ENCODE measurements at regions not wholly inside any gene's neighbourhood (a gene's known extent, or its start where the extent isn't known, plus 50 kb on each side); places are given as distances from the start of the nearest gene placed in this dataset.

DNA sequence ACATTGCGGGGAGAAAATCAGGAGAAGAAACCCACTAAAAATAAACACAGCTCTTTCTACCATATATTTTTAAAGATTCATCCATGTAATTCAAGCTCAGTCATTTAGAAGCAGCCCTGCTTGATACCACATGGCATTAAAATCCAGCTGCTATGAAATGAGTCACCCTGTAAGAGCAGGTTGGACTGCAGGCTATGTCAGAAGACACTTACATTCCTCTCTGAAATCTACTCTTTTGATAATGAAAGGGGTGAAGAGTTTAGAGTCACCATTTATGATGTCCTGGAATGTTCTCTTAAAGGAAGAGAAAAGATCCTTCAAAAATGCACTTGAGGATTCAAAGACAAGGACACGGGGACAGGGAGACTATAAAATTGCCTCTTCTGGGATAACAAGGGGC, 100.6 kb upstream of the APCDD1 start:
- Histone ChIP-seq H3K27ac (ENCODE audit: insufficient read length, low read depth, low read length) (no peak overlapping the region), H4K8ac (replicated peaks; ENCODE audit: insufficient read length, low read depth, low read length) (no peak overlapping the region), H2BK20ac (ENCODE audit: low read depth, low read length, poor library complexity, severe bottlenecking) (no peak overlapping the region), H2BK5ac (ENCODE audit: insufficient read length, low read length) (no peak overlapping the region), H3K23ac (ENCODE audit: insufficient read length, low read depth, low read length) (no peak overlapping the region), H3K9ac (ENCODE audit: extremely low read depth, insufficient read length, low read length) (no peak overlapping the region), H3K79me1 (ENCODE audit: insufficient read depth, low read depth, low read length, poor library complexity, severe bottlenecking) (no peaks in the 10 kb centered on the region), H3K23me2 (ENCODE audit: insufficient read length, low read depth, low read length, poor library complexity, severe bottlenecking) (no peaks in the 10 kb centered on the region), H2BK15ac (ENCODE audit: low read depth, low read length) (no peak overlapping the region), H3K79me2 (ENCODE audit: insufficient read depth, low read length) (no peaks in the 10 kb centered on the region), H3K14ac (ENCODE audit: insufficient read depth, low read length) (no peak overlapping the region), H4K91ac (ENCODE audit: insufficient read length, low read depth, low read length) (no peak overlapping the region), H2AFZ (ENCODE audit: low read length) (no peak overlapping the region), H3K27me3 (ENCODE audit: insufficient read depth, low read length) (no peaks in the 10 kb centered on the region), H3K56ac (ENCODE audit: insufficient read length, low read depth, low read length) (no peak overlapping the region), H4K20me1 (ENCODE audit: control insufficient read depth, insufficient read depth, insufficient read length) (no peaks in the 10 kb centered on the region), H3T11ph (ENCODE audit: low read length) (no peak overlapping the region), H2AK5ac (ENCODE audit: insufficient read length, low read length) (no peak overlapping the region), H2BK120ac (ENCODE audit: low read depth, low read length, poor library complexity, severe bottlenecking) (no peak overlapping the region), H3K4me2 (ENCODE audit: insufficient read depth, insufficient read length, low read length) (no peak overlapping the region), H3K4ac (ENCODE audit: low read depth, low read length) (no peak overlapping the region), H3K4me1 (ENCODE audit: insufficient read depth, low read length) (no peaks in the 10 kb centered on the region), H3K18ac (ENCODE audit: insufficient read length, low read depth, low read length) (no peak overlapping the region), H4K5ac (ENCODE audit: insufficient read length, low read depth, low read length) (no peak overlapping the region), H3K9me3 (ENCODE audit: control insufficient read depth, low read depth, low read length) (no peaks in the 10 kb centered on the region), H2BK12ac (ENCODE audit: insufficient read length, low read depth, low read length) (no peak overlapping the region)
- peaks cover 9 to 10% of the 10 kb centered on the region in 2 experiments; a peak in 4 of 5 replicates for H3K9me3 Mint-ChIP-seq
- peaks cover 5 to 10% of the 10 kb centered on the region in 2 experiments for H3K4me1 Mint-ChIP-seq
- no peak overlapping the region for H3K27ac Mint-ChIP-seq
- no peak for DNase-seq
- H3K27me3 Mint-ChIP-seq (ENCODE audit: low read depth) = peaks cover 4% of the 10 kb centered on the region; the same call in 1 of the 2 replicates
- no peak for TF ChIP-seq CTCF (conservative IDR thresholded peaks at IDR 0.05)
- no CpG with 5 or more reads among the region's 2 CpGs for WGBS (ENCODE audit: extremely low coverage, insufficient read length, low lambda C conversion rate)
- peaks cover 0 to 7% (median 6%) of the 10 kb centered on the region in 3 experiments; a peak in 5 of 7 replicates for H3K36me3 Mint-ChIP-seq (ENCODE audit: insufficient read depth in 1 of 3, low read depth in 3 of 3)
- H3K4me3 Mint-ChIP-seq = no peak overlapping the region

Data from H9 (cell line).